ENCODE measurements at regions not wholly inside any gene's neighbourhood (a gene's known extent, or its start where the extent isn't known, plus 50 kb on each side); places are given as distances from the start of the nearest gene placed in this dataset.

GRCh38 chr12:111034083-111034885, 113.9 kb upstream of the MYL2 start, which contains the start of gene CUX2:
Gene CUX2 (plus strand): TSS chr12:111034165.
- no peak for DNase-seq

- DNase-seq: no peak
Measured at GRCh38 chr12:111033281-111034082, 113.1 kb upstream of the MYL2 start.

- DNase-seq: no peak
Measured at GRCh38 chr12:111032591-111032919, 112.2 kb upstream of the MYL2 start.

GRCh38 chr12:111031916-111032590, 111.7 kb upstream of the MYL2 start:
- DNase-seq: no peak

- no peak for DNase-seq
Measured at GRCh38 chr12:111030800-111031199, 110.4 kb upstream of the MYL2 start.

- DNase-seq: no peak
Measured at GRCh38 chr12:111029732-111030131, 109.4 kb upstream of the MYL2 start.

- DNase-seq: no peak
Measured at GRCh38 chr12:111029305-111029704, 108.9 kb upstream of the MYL2 start.

GRCh38 chr12:111028830-111029229, 108.5 kb upstream of the MYL2 start:
- DNase-seq: no peak

GRCh38 chr12:111027431-111027830, 107.1 kb upstream of the MYL2 start:
- no peak for DNase-seq

- DNase-seq: no peak
Measured at GRCh38 chr12:111025792-111026430, 105.5 kb upstream of the MYL2 start.

- no peak for DNase-seq
Measured at GRCh38 chr12:111025301-111025700, 104.9 kb upstream of the MYL2 start.

GRCh38 chr12:111024205-111024801, 103.9 kb upstream of the MYL2 start:
- peak; percentile 26 for DNase-seq

- no peak for DNase-seq
Measured at GRCh38 chr12:111022386-111022785, 102.0 kb upstream of the MYL2 start.

GRCh38 chr12:111014547-111014946, 94.2 kb upstream of the MYL2 start:
- DNase-seq: no peak

- no peak for DNase-seq
Measured at GRCh38 chr12:111012918-111013317, 92.5 kb upstream of the MYL2 start.

- DNase-seq: no peak
Measured at GRCh38 chr12:111011999-111012600, 91.7 kb upstream of the MYL2 start.

GRCh38 chr12:111010916-111011657, 90.7 kb upstream of the MYL2 start:
- DNase-seq: no peak

- no peak for DNase-seq
Measured at GRCh38 chr12:111010061-111010460, 89.7 kb upstream of the MYL2 start.

GRCh38 chr12:111006621-111007020, 86.2 kb upstream of the MYL2 start:
- no peak for DNase-seq

GRCh38 chr12:110998971-110999370, 78.6 kb upstream of the MYL2 start:
- no peak for DNase-seq

- DNase-seq: no peak
Measured at GRCh38 chr12:110998165-110998564, 77.8 kb upstream of the MYL2 start.
